Adrenal gland (tissue), 9 donors: ENCODE measurements at regions not wholly inside any gene's neighbourhood (a gene's known extent, or its start where the extent isn't known, plus 50 kb on each side); places are given as distances from the start of the nearest gene placed in this dataset.

Experiments
- DNase-seq, 7 donors: peaks; one replicate each; pipeline ENCODE4 v3.0.0-alpha.2; 2019 to 2020
- H3K27ac ChIP-seq, 5 donors: fragments of 200-600 bp; sonication (generic) in 4 of 5; 1 replicate in 3 of 5; 2 replicates in 2 of 5; pipeline versions ENCODE4 v1.5.1 to v1.8.0; 2016 to 2020; ENCODE audit warnings: mild to moderate bottlenecking in 1 of 5
- H3K27me3 ChIP-seq: fragments of 200-600 bp; 2 replicates; pipeline ENCODE4 v1.8.0; 2021
- H3K36me3 ChIP-seq, 2 donors: fragments of 200-600 bp; replicated peaks in 1 of 2; 1 replicate in 1 of 2; 2 replicates in 1 of 2; pipeline versions ENCODE4 v1.5.1 to v1.8.0; 2018 to 2022
- H3K4me1 ChIP-seq, 2 donors: fragments of 200-600 bp; replicated peaks in 1 of 2; 1 replicate in 1 of 2; 2 replicates in 1 of 2; pipeline versions ENCODE4 v1.5.1 to v1.8.0; 2018 to 2021
- H3K4me3 ChIP-seq, 4 donors: fragments of 200-600 bp; sonication (generic) in 3 of 4; one replicate each; pipeline ENCODE4 v1.5.1; 2016 to 2018
- H3K9me3 ChIP-seq, 3 donors: fragments of 200-600 bp; sonication (generic) in 1 of 3; replicated peaks in 1 of 3; 1 replicate in 2 of 3; 2 replicates in 1 of 3; pipeline versions ENCODE4 v1.5.1 to v1.8.0; 2016 to 2021
- POLR2A ChIP-seq, 2 donors: fragments of 450-650 bp; IDR thresholded peaks; one replicate each; pipeline ENCODE4 v1.6.1; 2017; ENCODE audit warnings: antibody characterized with exemption in 2 of 2, mild to moderate bottlenecking in 2 of 2, moderate library complexity in 1 of 2
- WGBS, 4 donors: extraction: QIAGEN DNeasy Blood & Tissue Kit in 2 of 4; methylation state at CpG; one replicate each; pipeline versions ENCODE4 v1.1.5 to v1.1.7; 2013 to 2017; 5-methylcytosine and 5-hydroxymethylcytosine counted together
- intact Hi-C, 2 donors: fragments of 100-400 bp; cut with DNase I; formaldehyde crosslinking; loops; one replicate each; pipeline versions ENCODE4 v1.14.1 to v1.15.0; 2022 to 2023
- TF ChIP-seq, protein P1 (sequence below), 6 experiments: fragments of 450-650 bp in 4 of 6; fragments of 200-600 bp in 2 of 6; sonication (generic) in 1 of 6; IDR thresholded peaks; 1 replicate in 5 of 6; 2 replicates in 1 of 6; pipeline versions ENCODE4 v1.5.1 to v1.8.0; 2016 to 2021; ENCODE audit warnings: antibody characterized with exemption in 6 of 6, mild to moderate bottlenecking in 2 of 6, moderate library complexity in 1 of 6
- donor health status: healthy with polysubstance abuse.
- donor health status: Bipolar disorder and iron deficiency.
- donor health status: DM: yes; HTN: yes; CAD: no.
- donor health status: DM: no; HTN: no; CAD: no.
- donor health status: DM: no; HTN: no; CAD: no.

- no peak for TF ChIP-seq POLR2A (IDR thresholded peaks at IDR 0.05)
- TF ChIP-seq, protein P1, sequence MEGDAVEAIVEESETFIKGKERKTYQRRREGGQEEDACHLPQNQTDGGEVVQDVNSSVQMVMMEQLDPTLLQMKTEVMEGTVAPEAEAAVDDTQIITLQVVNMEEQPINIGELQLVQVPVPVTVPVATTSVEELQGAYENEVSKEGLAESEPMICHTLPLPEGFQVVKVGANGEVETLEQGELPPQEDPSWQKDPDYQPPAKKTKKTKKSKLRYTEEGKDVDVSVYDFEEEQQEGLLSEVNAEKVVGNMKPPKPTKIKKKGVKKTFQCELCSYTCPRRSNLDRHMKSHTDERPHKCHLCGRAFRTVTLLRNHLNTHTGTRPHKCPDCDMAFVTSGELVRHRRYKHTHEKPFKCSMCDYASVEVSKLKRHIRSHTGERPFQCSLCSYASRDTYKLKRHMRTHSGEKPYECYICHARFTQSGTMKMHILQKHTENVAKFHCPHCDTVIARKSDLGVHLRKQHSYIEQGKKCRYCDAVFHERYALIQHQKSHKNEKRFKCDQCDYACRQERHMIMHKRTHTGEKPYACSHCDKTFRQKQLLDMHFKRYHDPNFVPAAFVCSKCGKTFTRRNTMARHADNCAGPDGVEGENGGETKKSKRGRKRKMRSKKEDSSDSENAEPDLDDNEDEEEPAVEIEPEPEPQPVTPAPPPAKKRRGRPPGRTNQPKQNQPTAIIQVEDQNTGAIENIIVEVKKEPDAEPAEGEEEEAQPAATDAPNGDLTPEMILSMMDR (IDR thresholded peaks at IDR 0.05): no peak
- Histone ChIP-seq H3K9me3 (no peaks in the 10 kb centered on the region), H3K36me3 (no peaks in the 10 kb centered on the region), H3K27me3 (no peaks in the 10 kb centered on the region), H3K27ac (no peak overlapping the region), H3K4me1 (no peaks in the 10 kb centered on the region), H3K4me3 (no peak overlapping the region)
- no peak for DNase-seq
- WGBS, 4 donors: 50 to 69% (median 67%) methylated on average over 3 of the region's 3 CpGs
- intact Hi-C loops: loop anchor here in 1 of 2 donors (10.0 kb wide), 1 partner anchor 128 kb away; no protein-coding TSS in a partner anchor
Observed at GRCh38 chr15:93986400-93986984, 244.9 kb upstream of the MCTP2 start.

- intact Hi-C loops: loop anchor here in 1 of 2 donors (10.0 kb wide), 1 partner anchor 129 kb away; no protein-coding TSS in a partner anchor
- Histone ChIP-seq H3K36me3 (no peaks in the 10 kb centered on the region), H3K4me1 (no peaks in the 10 kb centered on the region), H3K27ac (peak overlapping the region in 1 of 5 donors; percentile 5), H3K9me3 (no peaks in the 10 kb centered on the region), H3K4me3 (no peak overlapping the region), H3K27me3 (no peaks in the 10 kb centered on the region)
- 59 to 72% (median 64%) methylated on average over 5 of the region's 5 CpGs for WGBS, 4 donors
- no peak for TF ChIP-seq POLR2A (IDR thresholded peaks at IDR 0.05)
- TF ChIP-seq, protein P1 (IDR thresholded peaks at IDR 0.05): no peak
- no peak for DNase-seq
Observed at GRCh38 chr15:93985925-93986324, 245.4 kb upstream of the MCTP2 start.

DNA sequence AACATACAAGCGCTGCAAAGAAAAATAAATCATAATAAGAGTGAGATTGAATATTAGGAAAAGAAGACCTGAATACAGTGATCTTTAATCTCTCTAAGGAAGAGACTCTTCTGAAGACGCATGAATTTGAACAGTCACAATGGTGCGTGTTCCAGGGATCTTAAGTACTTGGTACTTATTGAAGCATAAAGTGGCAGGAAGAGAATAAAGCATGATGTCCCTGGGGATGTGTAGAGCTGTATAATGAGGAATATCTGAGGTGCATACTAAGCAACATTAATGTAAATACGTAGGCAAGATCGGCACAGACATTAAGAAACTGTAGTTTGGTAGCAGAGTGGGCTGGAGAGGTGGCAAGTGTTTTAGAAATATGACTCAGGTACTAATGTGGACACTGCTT is 246.2 kb upstream of the MCTP2 start:
- WGBS, 4 donors: 67 to 79% (median 73%) methylated on average over 5 of the region's 5 CpGs
- TF ChIP-seq, protein P1 (IDR thresholded peaks at IDR 0.05): no peak
- no peak for TF ChIP-seq POLR2A (IDR thresholded peaks at IDR 0.05)
- no peaks in the 10 kb centered on the region for H3K36me3 ChIP-seq
- no peak for DNase-seq
- no peaks in the 10 kb centered on the region for H3K4me1 ChIP-seq
- H3K4me3 ChIP-seq: no peak overlapping the region
- H3K27ac ChIP-seq: no peak overlapping the region
- H3K9me3 ChIP-seq: no peaks in the 10 kb centered on the region
- H3K27me3 ChIP-seq: no peaks in the 10 kb centered on the region
- intact Hi-C loops: loop anchor here in 1 of 2 donors (10.0 kb wide), 1 partner anchor 130 kb away; no protein-coding TSS in a partner anchor

DNA sequence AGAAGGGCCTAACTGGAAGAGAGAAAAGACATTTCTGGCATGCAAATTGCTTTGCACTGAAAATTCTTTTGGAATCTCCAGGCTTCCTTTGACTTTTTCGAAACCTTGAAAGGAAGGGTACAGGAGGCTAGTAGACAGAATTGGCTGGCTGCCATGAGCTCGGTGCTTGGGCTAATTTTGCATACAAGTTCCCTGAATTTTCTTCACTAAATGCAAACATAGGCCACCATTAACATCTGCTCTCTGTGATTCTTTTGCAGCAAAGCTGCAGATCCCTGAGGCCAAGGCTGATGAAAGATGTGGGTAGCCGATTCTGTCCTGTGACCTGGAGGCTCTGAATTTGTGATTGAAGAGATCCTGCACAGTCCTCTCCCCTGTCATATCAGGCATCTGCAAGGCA is 247.8 kb upstream of the MCTP2 start:
- Histone ChIP-seq H3K27ac (no peak overlapping the region), H3K4me1 (no peaks in the 10 kb centered on the region), H3K27me3 (no peaks in the 10 kb centered on the region), H3K9me3 (no peaks in the 10 kb centered on the region), H3K36me3 (no peaks in the 10 kb centered on the region), H3K4me3 (no peak overlapping the region)
- intact Hi-C loops: loop anchor here in 1 of 2 donors (10.0 kb wide), 1 partner anchor 131 kb away; no protein-coding TSS in a partner anchor
- 13 to 33% (median 14%) methylated on average over 3 of the region's 3 CpGs for WGBS, 4 donors
- TF ChIP-seq, protein P1 (IDR thresholded peaks at IDR 0.05): no peak
- no peak for TF ChIP-seq POLR2A (IDR thresholded peaks at IDR 0.05)
- peak in 5 of 7 donors; percentile 16 to 46 (median 19) for DNase-seq
